ENCODE measurements at regions not wholly inside any gene's neighbourhood (a gene's known extent, or its start where the extent isn't known, plus 50 kb on each side); places are given as distances from the start of the nearest gene placed in this dataset.

GRCh38 chr4:64897683-64898082 is 488.4 kb upstream of the TECRL start:
- no peak for DNase-seq
- TF ChIP-seq POLR2A (IDR thresholded peaks at IDR 0.05) = no peak
- no peak for TF ChIP-seq POLR2AphosphoS5 (IDR thresholded peaks at IDR 0.05)
- in situ Hi-C loops (cut with MboI; ENCODE audit: low pct_ligation_motif_present in 1 of 4, low pct_unique_long_range_greater_than_20kb in 1 of 4, low sequenced_read_pairs in 3 of 4) (no loop called here), intact Hi-C loops (cut with DNase I; ENCODE audit: low total_unique reads) (no loop called here)
- Histone ChIP-seq H3K36me3 (no peaks in the 10 kb centered on the region), H3K4me3 (no peak overlapping the region), H3K9me3 (no peaks in the 10 kb centered on the region), H3K27ac (no peak overlapping the region), H3K27me3 (no peaks in the 10 kb centered on the region), H3K4me1 (no peaks in the 10 kb centered on the region)
- WGBS, 2 donors (ENCODE audit: low coverage in 1 of 2) = 54 to 73% methylated on average over 2 to 4 of the region's 4 CpGs

- Histone ChIP-seq H3K27ac (no peak overlapping the region), H3K4me3 (no peak overlapping the region), H3K36me3 (no peaks in the 10 kb centered on the region), H3K27me3 (no peaks in the 10 kb centered on the region), H3K4me1 (no peaks in the 10 kb centered on the region), H3K9me3 (no peaks in the 10 kb centered on the region)
- TF ChIP-seq POLR2AphosphoS5 (IDR thresholded peaks at IDR 0.05) = no peak
- TF ChIP-seq CTCF (IDR thresholded peaks at IDR 0.05) = no peak
- no peak for TF ChIP-seq EP300 (IDR thresholded peaks at IDR 0.05; ENCODE audit: low read depth)
- no peak for TF ChIP-seq POLR2A (IDR thresholded peaks at IDR 0.05)
- intact Hi-C loops (cut with DNase I; ENCODE audit: low total_unique reads) = no loop called here
- in situ Hi-C loops (cut with MboI; ENCODE audit: low pct_ligation_motif_present in 1 of 4, low pct_unique_long_range_greater_than_20kb in 1 of 4, low sequenced_read_pairs in 3 of 4) = no loop called here
- no peak for DNase-seq
These were observed 485.8 kb upstream of the TECRL start for GRCh38 chr4:64895031-64895430.

DNA sequence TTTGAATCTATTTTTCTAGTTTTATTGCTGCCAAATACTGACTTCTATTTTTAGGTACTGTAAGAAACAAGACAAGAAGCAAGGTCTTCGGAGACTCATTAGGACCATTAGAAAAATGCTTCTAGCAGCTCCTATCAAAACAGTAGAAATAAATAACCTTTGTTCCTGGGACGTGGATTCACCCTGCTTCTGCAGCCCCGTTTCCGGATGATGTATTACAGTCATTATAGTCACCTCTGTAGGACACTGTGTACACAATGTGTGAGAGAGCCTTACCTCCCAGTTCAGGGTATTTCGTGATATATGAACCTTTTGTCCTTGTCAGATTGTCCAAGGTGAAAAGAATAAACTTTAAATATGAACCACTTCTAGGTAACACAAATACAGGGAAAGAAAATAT is 484.0 kb upstream of the TECRL start:
- DNase-seq = no peak
- no peak overlapping the region for H3K4me3 ChIP-seq
- H3K36me3 ChIP-seq = no peaks in the 10 kb centered on the region
- in situ Hi-C loops (cut with MboI; ENCODE audit: low pct_ligation_motif_present in 1 of 4, low pct_unique_long_range_greater_than_20kb in 1 of 4, low sequenced_read_pairs in 3 of 4) (no loop called here), intact Hi-C loops (cut with DNase I; ENCODE audit: low total_unique reads) (no loop called here)
- 11 to 24% methylated on average over 5 of the region's 5 CpGs for WGBS, 2 donors (ENCODE audit: low coverage in 1 of 2)
- no peaks in the 10 kb centered on the region for H3K9me3 ChIP-seq
- H3K27me3 ChIP-seq = no peaks in the 10 kb centered on the region
- no peaks in the 10 kb centered on the region for H3K4me1 ChIP-seq
- TF ChIP-seq EP300 (IDR thresholded peaks at IDR 0.05; ENCODE audit: low read depth) = no peak
- no peak for TF ChIP-seq POLR2AphosphoS5 (IDR thresholded peaks at IDR 0.05)
- TF ChIP-seq CTCF (IDR thresholded peaks at IDR 0.05) = no peak
- TF ChIP-seq POLR2A (IDR thresholded peaks at IDR 0.05) = no peak
- H3K27ac ChIP-seq = no peak overlapping the region

DNA sequence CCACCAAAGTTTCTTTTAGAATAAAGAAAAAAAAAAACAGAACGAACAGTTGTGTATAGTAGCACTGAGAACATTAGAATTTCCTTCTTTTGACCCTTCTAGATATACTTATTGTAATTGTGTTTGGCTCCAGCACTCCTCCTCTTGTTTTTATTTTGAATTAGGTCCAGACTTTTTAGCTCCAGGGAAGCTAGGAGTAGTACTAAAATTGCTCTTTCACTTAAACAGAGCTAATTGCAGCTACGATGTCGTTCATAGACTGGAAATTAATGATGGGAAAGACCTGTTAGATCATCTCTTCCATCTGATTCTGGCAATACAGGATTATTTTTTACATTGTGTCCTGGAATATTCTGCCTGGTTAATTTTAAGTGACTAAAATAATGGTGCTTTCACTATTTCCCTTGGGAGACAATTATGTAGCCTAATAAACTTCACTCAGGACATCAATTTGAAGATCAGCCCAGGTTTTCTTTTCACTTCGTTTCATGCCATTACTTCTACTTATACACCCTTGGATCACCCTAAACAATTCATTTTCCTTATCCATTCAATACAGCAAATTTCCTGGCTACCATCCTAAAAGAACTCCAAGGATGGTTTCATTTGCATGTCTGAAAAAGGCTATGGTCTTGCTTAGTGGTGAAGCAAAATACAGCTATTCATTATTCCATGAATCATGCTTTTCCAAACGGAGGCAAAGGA is 480.8 kb upstream of the TECRL start:
- no peaks in the 10 kb centered on the region for H3K36me3 ChIP-seq
- in situ Hi-C loops (cut with MboI; ENCODE audit: low pct_ligation_motif_present in 1 of 4, low pct_unique_long_range_greater_than_20kb in 1 of 4, low sequenced_read_pairs in 3 of 4) (no loop called here), intact Hi-C loops (cut with DNase I; ENCODE audit: low total_unique reads) (no loop called here)
- H3K4me1 ChIP-seq = no peaks in the 10 kb centered on the region
- no peaks in the 10 kb centered on the region for H3K27me3 ChIP-seq
- no peaks in the 10 kb centered on the region for H3K9me3 ChIP-seq
- no peak overlapping the region for H3K27ac ChIP-seq
- DNase-seq = no peak
- WGBS, 2 donors (ENCODE audit: low coverage in 1 of 2) = 60 to 63% methylated on average over 5 of the region's 5 CpGs
- no peak overlapping the region for H3K4me3 ChIP-seq
- no peak for TF ChIP-seq POLR2AphosphoS5 (IDR thresholded peaks at IDR 0.05)
- TF ChIP-seq POLR2A (IDR thresholded peaks at IDR 0.05) = no peak
- no peak for TF ChIP-seq EP300 (IDR thresholded peaks at IDR 0.05; ENCODE audit: low read depth)
- no peak for TF ChIP-seq CTCF (IDR thresholded peaks at IDR 0.05)

Data from transverse colon (tissue), 4 donors.